PC-9 (cell line): ENCODE measurements at regions not wholly inside any gene's neighbourhood (a gene's known extent, or its start where the extent isn't known, plus 50 kb on each side); places are given as distances from the start of the nearest gene placed in this dataset.

Experiments
- CTCF ChIP-seq: fragments of 200-600 bp; sonication (generic); conservative IDR thresholded peaks from 2 replicates; pipeline ENCODE4 v1.6.1; 2017; ENCODE audit warnings: mixed run types, antibody characterized with exemption, mild to moderate bottlenecking, moderate library complexity
- EZH2 ChIP-seq: fragments of 200-600 bp; sonication (generic); IDR thresholded peaks from 2 replicates; pipeline ENCODE4 v1.8.0; 2017; ENCODE audit warnings: antibody characterized with exemption, low read depth

- no peak for TF ChIP-seq CTCF
- TF ChIP-seq EZH2 = no peak
Measured at GRCh38 chr5:108653201-108653600, 94.5 kb upstream of the FER start.
